NCI-H1092 (cell line): ENCODE measurements at regions not wholly inside any gene's neighbourhood (a gene's known extent, or its start where the extent isn't known, plus 50 kb on each side); places are given as distances from the start of the nearest gene placed in this dataset.
"Not testable (repeated sequence)": the region's sequence is repeated elsewhere in the genome, so short reads cannot be mapped to it uniquely, and the experiment has no call there.

ENCODE experiments used
- DNase-seq: peaks from one replicate; lab custom pipeline; 2025; lab: John Stamatoyannopoulos, UW

DNA sequence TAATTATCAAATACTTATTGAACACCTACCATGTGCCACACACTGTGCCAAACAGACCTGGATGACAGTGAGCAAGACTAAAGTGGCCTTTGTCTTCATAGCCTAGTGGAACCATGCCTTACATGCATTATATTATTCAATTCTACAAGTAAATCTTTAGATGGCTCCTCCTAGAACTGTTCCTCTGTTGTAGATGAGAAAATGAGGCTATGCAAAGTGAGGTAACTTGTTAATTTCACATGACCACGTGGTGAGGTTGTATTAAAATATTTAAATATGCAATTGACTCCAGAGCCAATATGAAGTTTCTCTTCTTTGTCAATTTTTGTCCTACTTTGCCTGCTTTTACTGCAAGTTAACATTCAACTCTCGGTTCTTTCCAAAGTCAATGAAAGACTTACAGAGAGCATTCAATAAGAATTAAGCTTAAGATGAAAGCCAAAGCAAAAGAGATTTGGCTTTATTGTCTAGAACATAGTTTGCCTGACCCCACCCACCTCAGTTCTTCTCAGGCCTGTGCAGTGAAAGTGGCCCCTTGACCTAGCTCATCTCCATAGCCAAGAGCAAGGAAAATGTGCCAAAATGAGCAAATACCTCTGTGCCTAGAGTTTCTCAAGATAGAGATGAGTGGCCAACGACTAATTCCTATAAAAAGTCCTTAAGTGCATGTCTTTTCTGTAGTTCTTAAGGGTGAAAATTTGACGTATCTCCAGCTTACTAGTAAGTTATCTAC lies 263.2 kb upstream of the NFIA start:
- no peak for DNase-seq

DNA sequence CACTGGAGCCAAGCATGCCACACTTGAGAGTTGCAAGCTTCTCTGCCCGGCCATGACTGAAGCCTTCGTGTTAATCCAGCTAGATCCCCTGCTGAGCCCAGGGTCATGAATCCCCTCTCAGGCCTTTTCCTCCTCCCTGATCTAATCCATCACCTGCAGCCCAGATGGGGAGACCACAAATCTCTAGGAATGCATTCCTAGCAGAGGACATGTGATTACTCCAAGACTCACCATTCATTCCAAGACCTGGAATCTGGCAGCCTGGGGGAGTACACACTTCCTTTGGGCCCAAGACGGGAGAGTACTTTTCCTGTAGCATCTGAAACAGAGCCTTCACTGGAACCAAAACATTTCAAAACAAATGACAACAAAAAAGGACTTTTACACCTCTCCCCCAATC lies 269.3 kb upstream of the NFIA start:
- no peak for DNase-seq

DNA sequence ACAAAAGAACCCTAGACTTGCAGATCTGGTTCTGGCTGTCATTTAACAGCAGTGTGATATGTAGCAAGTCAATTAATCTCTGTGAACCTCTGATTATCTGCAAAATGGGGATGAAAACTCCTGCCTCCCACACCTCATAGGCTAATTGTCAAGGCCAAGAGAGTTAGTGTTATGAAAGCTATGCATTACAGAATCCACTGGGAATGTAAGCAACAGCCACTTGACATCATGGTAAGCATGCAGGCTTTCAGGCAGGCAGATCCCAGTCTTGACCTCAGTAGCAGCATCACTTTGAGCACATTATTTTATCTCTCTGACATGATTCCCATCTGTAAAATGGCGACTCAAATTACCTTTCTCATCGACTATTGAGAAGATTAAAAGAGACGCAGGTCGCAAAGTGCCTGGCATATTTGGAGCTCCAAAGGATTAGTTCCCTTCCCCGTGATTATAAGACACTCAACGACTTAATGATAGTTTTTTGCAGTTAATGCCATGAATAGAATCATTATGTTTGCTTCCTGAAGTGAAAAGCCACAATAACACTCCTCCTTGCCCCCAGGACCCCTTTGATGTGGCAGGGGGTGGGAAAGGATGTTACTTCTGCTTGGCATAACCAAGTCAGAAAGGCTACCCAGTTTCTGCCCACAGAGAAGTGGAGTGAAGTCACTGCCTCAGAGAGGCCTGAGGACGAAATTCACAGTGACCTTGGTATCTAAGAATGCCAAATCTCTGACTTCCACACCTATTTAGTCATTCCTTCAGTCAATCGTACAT lies 273.0 kb upstream of the NFIA start:
- DNase-seq: no peak

DNA sequence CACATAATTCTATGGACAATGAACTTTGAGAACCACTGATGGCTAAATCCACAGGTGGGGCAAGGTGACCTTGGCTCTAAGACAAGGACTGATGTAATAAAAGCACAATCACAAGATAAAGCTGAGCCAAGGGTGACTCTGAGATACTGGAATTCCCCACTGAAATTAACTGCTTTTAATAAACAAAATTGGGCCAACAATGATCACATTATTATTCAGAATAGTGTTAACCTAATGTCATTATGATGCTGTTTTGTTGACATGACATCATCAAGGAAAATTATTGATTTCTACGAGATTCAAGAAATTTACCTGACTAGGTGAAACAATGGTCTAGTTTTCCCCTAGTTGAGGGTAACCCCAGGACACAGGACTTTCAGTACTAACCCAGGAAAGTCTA lies 273.7 kb upstream of the NFIA start:
- DNase-seq: no peak

DNA sequence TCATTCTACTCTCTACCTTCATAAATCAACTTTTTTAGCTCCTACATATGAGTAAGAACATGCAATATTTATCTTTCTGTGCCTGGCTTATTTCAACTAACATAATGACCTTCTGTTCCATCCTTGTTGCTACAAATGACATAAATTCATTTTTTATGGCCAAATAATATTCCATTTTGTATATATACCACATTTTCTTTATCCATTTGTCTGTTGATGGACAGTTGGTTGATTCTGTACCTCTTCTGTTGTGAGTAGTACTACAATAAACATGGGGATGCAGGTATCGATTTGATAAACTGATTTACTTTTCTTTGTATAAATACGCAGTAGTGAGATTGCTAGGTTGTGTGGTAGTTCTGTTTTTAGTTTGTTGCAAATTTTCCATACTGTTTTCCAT lies 279.5 kb upstream of the NFIA start:
- no peak for DNase-seq

DNA sequence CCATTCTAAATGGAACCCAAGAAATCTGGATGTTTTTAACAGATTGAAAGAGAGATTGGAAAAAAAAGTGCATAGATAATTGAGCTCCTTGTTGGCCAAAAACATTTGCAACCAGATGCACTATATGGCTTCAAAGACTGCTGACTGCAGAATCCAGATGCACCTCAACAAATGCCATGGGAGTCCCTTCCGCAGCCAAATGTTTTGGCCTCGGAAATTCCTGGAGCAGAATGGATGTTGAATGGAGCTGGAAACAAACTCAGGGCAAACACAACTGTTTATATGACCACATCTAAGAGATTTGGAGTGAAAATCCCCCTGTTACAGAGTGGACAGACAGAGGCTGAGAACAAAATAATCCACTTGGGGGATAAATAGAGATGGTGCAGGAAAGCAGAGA lies 285.0 kb upstream of the NFIA start:
- DNase-seq: no peak

DNA sequence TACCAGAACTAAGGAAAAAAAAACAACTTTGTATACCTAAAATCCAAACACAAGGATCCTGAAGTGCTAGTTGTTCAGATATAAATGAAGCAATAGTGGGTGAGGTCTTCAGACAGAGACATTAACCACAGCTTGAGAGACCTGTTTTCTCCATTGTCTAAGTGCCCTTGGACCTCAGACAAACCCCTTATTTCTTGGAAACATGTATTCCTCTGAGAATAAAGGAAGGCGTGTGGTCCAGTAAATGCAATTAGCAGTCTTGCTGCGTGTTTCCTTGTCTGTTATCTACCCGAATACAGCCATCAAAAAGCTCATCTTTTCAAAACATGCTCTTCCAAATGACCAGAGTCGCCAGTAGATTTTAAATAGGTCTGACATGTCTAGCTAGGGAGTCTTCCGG lies 291.1 kb upstream of the NFIA start:
- DNase-seq: no peak

DNA sequence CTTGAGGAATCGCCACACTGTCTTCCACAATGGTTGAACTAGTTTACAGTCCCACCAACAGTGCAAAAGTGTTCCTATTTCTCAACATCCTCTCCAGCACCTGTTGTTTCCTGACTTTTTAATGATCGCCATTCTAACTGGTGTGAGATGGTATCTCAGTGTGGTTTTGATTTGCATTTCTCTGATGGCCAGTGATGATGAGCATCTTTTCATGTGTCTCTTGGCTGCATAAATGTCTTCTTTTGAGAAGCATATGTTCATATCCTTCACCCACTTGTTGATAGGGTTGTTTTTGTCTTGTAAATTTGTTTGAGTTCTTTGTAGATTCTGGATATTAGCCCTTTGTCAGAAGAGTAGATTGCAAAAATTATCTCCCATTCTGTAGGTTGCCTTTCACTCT lies 309.3 kb upstream of the NFIA start:
- not testable (repeated sequence) for DNase-seq

DNA sequence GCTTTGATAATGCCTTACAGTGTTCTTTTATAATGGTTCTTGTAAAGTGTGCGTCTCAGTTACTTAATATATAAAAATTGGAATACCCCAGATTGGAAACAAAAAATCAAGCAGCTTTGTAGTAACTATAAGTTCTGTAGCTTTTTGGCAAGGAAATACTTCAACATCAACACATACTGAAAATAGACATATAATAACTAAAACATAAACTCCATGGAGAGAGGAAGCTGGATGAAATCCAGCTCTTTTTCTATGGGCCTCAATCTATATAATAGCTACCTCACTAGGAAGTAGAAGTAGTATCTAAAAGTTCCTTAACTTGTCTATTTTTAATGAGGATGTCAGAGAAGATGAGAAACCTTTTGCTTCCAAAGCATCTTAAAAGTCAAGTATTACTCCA lies 313.3 kb upstream of the NFIA start:
- DNase-seq: no peak

DNA sequence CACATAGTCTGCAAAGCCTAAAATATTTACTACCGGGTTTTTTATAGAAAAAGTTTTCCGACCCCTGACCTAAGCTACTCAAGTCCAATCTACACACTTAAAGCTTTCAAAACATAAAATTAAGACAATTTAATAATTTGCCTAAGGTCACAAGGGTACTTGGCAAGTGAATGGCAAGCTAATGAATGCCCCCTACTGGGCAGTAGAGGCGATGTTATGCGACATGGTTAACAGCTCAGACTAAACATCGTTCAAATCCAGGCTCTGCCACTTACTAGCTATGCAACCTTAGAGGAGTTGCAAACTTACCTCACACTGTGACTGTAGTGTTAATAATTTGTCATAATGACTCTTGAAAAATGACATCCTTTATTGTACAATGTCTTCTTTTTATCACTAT lies 317.2 kb upstream of the NFIA start:
- DNase-seq: peak; percentile 30

DNA sequence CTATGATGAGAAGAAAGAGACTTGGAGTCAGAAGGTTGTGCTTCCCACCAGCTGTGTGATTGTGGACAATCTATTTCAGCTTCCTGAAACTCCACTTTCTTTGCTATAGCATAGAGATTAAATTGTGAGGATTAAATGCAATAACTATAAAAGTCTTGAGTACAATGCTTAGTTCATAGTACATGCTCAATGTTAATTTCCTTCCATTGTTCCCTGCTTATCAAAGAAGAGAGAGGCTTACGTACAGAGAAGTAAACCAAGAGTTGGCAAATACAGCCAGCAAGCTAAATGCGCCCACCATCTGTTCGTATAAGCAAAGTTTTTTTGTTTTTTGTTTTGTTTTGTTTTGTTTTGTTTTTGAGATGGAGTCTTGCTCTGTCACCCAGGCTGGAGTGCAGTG lies 317.9 kb upstream of the NFIA start:
- no peak for DNase-seq

DNA sequence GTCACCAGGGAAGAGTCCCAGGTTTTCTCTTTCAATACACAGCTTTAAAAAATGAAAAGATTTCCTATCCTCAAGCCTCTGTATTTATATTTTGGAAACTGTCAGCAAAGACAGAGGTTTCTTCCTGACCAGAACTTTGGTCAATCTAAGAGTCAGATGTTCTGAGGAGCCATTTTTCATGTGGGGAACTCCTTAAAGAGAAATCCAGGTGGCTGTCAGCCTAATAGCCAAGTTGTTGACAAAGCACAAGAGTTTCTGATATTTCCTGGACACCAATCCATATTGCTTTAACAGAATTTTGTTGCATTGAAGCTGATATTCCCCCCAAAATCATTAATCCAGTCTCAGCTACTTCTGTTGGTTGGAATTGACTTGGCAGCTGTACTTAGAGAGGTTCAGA lies 318.6 kb upstream of the NFIA start:
- DNase-seq: no peak

DNA sequence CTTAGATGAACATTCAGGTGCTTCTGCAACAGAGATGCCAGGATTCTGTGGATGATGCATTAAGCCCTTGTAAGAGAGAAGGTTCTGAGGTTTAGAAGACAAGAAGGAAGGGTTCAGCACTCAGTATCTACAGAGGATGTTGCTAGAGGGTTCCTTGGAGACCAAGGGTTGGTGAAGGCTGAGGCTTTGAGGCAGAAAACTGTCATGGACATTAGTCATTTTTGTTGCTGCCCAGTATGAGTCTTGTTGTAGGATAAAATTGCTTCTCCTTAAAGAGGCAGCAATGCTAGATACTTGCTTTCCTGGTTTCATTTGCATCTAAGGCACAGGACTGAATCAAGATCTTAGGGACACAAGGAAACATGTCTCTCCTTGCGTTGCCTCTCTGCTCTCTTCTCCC lies 319.4 kb upstream of the NFIA start:
- no peak for DNase-seq

DNA sequence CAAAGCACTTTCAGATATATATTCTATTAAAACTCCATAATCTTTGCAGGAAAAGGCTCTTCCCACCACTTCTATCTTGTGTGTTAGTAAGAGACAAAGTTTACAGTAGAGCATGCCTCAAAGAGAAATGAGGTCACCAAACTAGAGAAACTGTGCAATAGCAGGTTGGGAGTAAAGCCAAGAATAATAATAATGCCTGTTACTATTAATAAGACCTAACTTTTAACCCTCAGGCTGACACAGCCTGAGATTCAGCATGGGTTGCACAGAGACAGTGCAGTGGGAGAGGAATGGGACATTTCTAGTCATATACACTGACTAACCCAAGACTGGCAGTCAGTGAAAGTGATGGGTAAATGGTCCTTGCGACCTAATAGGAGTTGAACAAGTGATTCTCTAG lies 320.2 kb upstream of the NFIA start:
- DNase-seq: no peak

DNA sequence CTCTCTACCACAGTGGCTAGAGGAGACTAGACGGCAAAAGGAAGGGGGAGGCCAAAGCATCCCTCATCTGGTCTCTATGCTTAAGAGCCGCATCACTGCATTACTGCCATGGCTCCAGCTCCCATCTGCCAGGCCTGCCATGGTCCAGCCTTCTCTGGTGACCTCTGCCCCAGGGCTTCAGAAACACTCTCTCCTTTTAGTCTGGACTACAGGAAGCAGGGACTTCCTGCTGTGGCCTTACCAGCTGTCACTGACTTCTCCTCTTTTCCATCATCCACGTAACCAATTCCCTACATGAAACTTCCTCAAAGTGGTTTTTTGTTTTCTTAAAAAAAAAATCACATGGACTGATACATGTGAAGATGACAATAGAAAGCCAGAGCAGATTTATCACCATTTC lies 323.1 kb upstream of the NFIA start:
- no peak for DNase-seq

DNA sequence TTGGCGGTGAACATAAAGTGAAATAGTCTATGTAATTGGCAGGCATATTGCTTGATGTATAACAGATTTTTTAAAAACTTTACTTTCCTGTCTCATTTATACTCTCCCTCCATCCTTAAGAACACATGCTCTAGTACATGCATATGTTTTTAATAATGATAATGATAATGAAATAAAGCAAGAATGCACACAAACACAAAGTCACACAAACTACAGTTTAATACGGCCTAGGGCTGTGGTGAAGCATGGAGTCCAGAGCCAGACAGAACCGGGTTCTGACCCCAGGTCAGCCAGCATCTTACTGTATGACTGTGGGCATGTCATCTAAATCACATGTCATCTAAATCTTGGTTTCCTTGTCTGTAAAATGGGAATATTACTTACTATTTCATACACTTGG lies 324.9 kb upstream of the NFIA start:
- no peak for DNase-seq

DNA sequence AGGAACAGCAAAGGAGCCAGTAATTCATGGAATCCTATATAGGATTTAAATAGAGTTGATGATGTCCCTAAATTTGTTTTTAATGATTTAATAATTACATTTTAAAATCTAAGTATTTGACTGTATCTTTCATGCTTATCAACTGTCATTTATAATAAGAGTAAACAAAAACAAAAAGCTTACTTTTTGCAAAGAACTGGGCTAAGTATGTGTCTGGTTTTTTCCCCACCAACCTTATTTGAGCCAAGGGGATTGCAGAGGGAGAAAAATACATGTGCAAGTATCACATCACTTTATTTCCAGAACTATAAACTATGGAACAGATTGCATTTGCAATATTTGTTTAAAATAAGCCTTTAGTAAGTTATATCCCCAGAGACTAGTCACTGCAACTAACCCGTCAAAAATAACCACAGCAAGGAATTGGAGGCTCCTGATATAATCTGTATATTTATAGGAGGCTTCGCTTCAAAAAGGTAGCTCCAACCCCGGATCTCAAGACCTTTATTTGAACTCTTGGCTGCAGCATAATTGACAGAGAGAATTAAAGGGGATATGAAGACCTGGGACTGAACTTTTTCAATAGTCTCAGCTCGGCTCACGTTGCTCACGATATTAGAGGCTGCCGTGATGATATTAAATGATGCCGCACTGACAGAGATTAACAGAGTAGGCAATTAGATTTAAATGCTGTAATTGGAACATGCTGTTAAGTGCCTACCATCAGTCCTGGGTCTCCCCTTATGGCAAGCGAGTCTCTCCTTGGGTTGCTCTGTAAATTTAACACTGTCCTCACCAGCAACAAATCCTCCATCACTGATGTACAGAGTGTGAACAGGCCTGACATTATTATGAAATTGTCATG lies 329.1 kb upstream of the NFIA start:
- DNase-seq: no peak

DNA sequence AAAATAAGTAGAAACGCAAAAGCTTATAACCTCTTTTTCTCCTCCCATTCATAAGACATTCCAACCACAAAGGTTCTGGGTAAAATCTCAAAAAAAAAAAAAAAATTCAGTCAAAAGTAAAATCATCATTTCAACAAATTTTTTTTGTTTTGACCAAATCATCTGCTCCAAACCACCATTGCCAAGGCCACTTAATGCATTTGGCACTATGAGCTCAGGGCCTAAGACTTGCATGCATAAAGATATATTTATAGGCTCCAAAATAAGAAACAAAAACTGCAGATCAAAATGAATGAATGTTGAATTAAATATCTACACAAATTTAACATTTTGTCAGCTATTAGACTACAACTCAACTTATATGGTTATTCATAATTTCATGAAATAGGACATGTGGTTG lies 331.1 kb upstream of the NFIA start:
- DNase-seq: no peak

DNA sequence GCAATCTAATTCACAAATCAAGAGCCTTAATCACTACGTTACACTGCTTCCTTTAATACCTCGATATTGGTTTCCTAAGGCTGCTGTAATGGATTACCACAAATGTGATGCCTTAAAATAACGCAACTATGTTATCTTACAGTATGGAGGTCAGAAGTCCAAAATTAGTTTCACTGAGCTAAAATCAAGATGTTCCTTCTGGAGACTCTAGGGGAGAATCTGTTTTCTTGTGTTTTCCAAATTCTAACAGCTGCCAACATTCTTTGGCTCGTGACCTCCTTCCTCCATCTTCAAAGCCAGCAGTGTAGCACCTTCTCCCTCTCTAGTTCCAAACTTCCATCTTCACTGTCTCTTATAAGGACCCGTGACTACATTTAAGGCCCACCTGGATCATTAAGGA lies 335.0 kb upstream of the NFIA start:
- no peak for DNase-seq

DNA sequence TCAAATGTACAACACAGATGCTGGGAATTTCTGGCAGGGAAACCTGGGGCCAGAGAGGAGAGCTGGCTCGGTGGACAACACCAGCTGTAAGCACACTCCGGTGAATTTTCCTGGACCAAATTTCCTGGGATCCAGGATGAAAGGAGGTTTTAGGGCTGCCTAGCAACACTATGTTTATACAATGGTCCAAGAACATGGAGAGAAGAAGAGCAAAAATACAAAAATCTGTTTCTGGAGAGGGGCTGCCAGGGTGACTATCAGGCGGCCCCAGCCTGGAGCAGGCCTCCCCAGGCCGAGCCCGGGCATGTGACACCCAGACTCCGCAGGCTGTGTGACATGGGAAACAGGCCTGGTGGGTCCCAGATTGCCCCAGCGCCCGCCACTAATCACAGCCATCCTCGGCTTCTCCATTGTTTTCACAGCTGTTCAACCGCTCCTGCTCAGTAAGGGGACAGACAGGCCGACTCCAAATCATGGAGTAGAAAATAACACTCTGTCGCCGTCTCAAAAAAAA lies 336.0 kb upstream of the NFIA start:
- peak; percentile 56 for DNase-seq

DNA sequence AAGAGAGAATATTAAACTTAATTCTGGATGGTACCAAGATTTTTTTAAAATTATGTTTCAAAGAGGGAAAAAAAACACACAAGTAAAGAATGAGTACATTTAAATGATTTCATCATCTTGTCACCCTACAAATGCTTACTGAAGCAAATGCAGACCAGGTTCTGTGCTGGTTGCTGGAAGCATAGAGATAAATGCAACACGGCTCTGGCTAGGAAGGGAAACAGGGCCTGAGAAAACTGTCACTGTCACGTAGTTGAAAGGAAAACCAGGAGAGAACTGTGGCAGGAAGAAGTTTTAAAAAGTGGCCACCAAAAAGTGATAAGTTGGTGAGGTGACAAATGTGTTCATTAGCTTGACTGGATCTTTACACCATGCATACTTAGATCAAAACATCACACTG lies 336.9 kb upstream of the NFIA start:
- no peak for DNase-seq

DNA sequence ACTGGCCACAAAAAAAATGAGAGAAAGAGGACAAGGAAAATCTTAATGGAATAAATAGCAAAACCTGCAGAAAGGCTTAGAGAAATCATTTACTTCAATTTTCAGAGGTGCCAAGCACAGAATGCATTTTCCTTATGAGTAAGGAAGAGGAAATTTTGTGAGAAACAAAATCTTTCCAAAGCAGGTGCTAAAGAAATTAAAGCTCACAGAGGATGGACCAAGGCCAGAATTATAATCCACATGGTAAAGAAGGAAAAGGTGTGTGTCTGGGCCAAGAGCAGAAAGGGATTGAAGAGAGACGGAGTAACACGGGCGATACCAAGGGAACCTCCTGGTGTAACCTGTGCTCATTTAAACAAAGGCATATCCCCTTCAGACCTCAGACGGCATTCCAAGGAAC lies 340.0 kb upstream of the NFIA start:
- DNase-seq: no peak

DNA sequence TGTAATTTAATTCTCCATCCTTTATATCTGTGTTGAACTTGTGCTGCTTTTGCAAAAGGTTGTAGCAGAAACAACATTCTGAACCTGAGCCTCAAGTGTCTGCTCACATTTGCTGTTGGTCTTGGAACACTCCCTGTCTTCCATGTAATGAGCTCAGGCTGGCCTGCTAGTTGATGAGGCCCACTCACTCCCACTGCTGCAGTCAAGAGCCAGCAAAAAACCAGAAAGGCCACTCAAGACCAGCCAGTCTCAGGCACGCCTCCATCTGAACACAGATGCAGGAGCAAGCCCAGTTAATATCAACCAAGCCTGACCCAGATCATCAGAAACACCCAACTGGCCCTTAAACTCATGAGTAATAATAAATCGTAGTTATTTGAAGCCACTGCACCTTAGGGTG lies 342.2 kb upstream of the NFIA start:
- no peak for DNase-seq
